CD4-positive, alpha-beta T cell treated with Interleukin-2 at 100 ng/mL for 4 hours (primary cell): ENCODE measurements at regions not wholly inside any gene's neighbourhood (a gene's known extent, or its start where the extent isn't known, plus 50 kb on each side); places are given as distances from the start of the nearest gene placed in this dataset.

Experiments
- DNase-seq: peaks from one replicate; pipeline ENCODE4 v3.0.0-alpha.2; 2020; ENCODE audit warnings: low spot score

GRCh38 chr5:153006681-153007080, 483.8 kb upstream of the GRIA1 start:
- no peak for DNase-seq

GRCh38 chr5:153014194-153014593, 476.3 kb upstream of the GRIA1 start:
- DNase-seq: no peak

- no peak for DNase-seq
These were observed 472.3 kb upstream of the GRIA1 start for GRCh38 chr5:153018121-153018520.

- no peak for DNase-seq
These were observed 459.4 kb upstream of the GRIA1 start for GRCh38 chr5:153030755-153031725.

- DNase-seq: no peak
These were observed 451.0 kb upstream of the GRIA1 start for GRCh38 chr5:153039501-153039900.

- no peak for DNase-seq
These were observed 446.6 kb upstream of the GRIA1 start for GRCh38 chr5:153043886-153044285.

GRCh38 chr5:153050496-153051179, 439.8 kb upstream of the GRIA1 start:
- DNase-seq: no peak

- no peak for DNase-seq
These were observed 424.2 kb upstream of the GRIA1 start for GRCh38 chr5:153066281-153066680.

GRCh38 chr5:153067869-153068268, 422.6 kb upstream of the GRIA1 start:
- DNase-seq: no peak

GRCh38 chr5:153079396-153079795, 411.1 kb upstream of the GRIA1 start:
- no peak for DNase-seq

GRCh38 chr5:153080940-153081339, 409.5 kb upstream of the GRIA1 start:
- no peak for DNase-seq

- DNase-seq: no peak
These were observed 409.1 kb upstream of the GRIA1 start for GRCh38 chr5:153081385-153081784.

- no peak for DNase-seq
These were observed 406.0 kb upstream of the GRIA1 start for GRCh38 chr5:153084511-153084910.

GRCh38 chr5:153086486-153086885, 404.0 kb upstream of the GRIA1 start:
- no peak for DNase-seq

- DNase-seq: no peak
These were observed 401.9 kb upstream of the GRIA1 start for GRCh38 chr5:153088538-153088937.

GRCh38 chr5:153094333-153094732, 396.1 kb upstream of the GRIA1 start:
- no peak for DNase-seq

GRCh38 chr5:153096381-153096780, 394.1 kb upstream of the GRIA1 start:
- DNase-seq: no peak

- no peak for DNase-seq
These were observed 391.1 kb upstream of the GRIA1 start for GRCh38 chr5:153099328-153099727.

- DNase-seq: no peak
These were observed 389.0 kb upstream of the GRIA1 start for GRCh38 chr5:153101235-153102180.

- no peak for DNase-seq
These were observed 373.6 kb upstream of the GRIA1 start for GRCh38 chr5:153116916-153117315.

- no peak for DNase-seq
These were observed 372.5 kb upstream of the GRIA1 start for GRCh38 chr5:153118018-153118417.

- no peak for DNase-seq
These were observed 368.1 kb upstream of the GRIA1 start for GRCh38 chr5:153122403-153122802.
